IPS DF 6.9 (cell line): ENCODE measurements at regions not wholly inside any gene's neighbourhood (a gene's known extent, or its start where the extent isn't known, plus 50 kb on each side); places are given as distances from the start of the nearest gene placed in this dataset.

Experiments
- DNase-seq: peaks from one replicate; pipeline ENCODE4 v3.0.0-alpha.2; 2013; ENCODE audit warnings: low read depth, low spot score
- H3K27ac ChIP-seq: one replicate; pipeline ENCODE4 v1.5.1; 2013; ENCODE audit warnings: low read length, control low read depth
- H3K27me3 ChIP-seq: 2 replicates; pipeline ENCODE4 v1.6.1; 2013; ENCODE audit warnings: mild to moderate bottlenecking, low read length; ENCODE audit not compliant: control insufficient read depth, insufficient read depth
- H3K36me3 ChIP-seq: 2 replicates; pipeline ENCODE4 v1.6.1; 2013; ENCODE audit warnings: low read length; ENCODE audit not compliant: control insufficient read depth, insufficient read depth
- H3K4me1 ChIP-seq: 2 replicates; pipeline ENCODE4 v1.6.1; 2013; ENCODE audit warnings: low read length; ENCODE audit not compliant: control insufficient read depth, insufficient read depth
- H3K4me3 ChIP-seq: 2 replicates; pipeline ENCODE4 v1.5.1; 2013; ENCODE audit warnings: mild to moderate bottlenecking, low read length
- H3K9me3 ChIP-seq: 2 replicates; pipeline ENCODE4 v1.6.1; 2013; ENCODE audit warnings: low read length, inconsistent platforms; ENCODE audit not compliant: control insufficient read depth, insufficient read depth
- WGBS: extraction: QIAGEN DNeasy Blood & Tissue Kit; methylation state at CpG from one replicate; pipeline ENCODE4 v1.1.7; 2013; ENCODE audit warnings: mixed read lengths, missing lambda C conversion rate; ENCODE audit not compliant: insufficient read length, insufficient coverage; 5-methylcytosine and 5-hydroxymethylcytosine counted together

DNA sequence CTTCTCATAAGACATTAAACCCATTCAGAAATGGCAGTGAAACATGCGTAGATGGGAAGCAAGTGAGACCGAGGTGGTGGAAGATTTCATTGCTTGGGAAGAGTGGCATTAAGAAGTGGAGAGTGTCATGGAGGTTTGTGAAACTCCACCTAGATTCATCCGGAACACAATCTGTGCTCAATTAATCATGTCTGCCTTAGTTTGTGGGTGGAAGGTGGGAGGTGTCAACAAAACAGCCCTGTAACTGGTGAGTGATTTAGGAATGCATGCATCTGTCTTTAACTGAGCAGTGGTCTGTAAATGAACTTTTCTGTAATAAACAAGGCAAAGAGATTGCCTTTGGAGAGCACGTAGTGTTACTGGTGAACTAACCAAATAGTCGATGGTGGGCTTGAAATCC, 113.7 kb downstream of the WNT5A start:
- H3K36me3 ChIP-seq, result no peaks in the 10 kb centered on the region
- DNase-seq, result no peak
- H3K27ac ChIP-seq, result no peak overlapping the region
- H3K4me3 ChIP-seq, result no peak overlapping the region
- no peaks in the 10 kb centered on the region for H3K4me1 ChIP-seq
- H3K9me3 ChIP-seq, result no peaks in the 10 kb centered on the region
- no peaks in the 10 kb centered on the region for H3K27me3 ChIP-seq
- WGBS, result no CpG with 5 or more reads among the region's 5 CpGs

DNA sequence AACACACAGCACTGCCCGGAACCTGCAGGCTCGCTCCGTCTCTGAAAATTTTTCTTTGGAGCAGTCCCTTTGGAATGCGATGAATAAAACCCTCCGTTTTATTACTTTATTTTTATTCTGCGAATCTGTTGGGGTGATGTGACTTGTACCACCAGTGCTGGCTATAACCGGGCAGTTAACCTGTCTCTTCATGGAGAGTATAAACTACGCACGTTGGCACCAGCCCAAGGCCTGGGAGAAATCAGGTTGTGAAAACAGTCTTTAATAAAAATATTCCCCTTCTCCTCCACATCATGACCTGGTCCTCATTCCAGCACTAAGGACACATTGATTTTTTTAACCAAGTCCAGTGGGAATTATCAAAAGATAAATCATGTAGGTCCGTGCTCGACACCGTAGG, 116.8 kb downstream of the WNT5A start:
- DNase-seq, result no peak
- Histone ChIP-seq H3K4me1 (no peaks in the 10 kb centered on the region), H3K36me3 (no peaks in the 10 kb centered on the region), H3K27me3 (no peaks in the 10 kb centered on the region), H3K4me3 (no peak overlapping the region), H3K27ac (no peak overlapping the region), H3K9me3 (no peaks in the 10 kb centered on the region)
- WGBS, result no CpG with 5 or more reads among the region's 12 CpGs

DNA sequence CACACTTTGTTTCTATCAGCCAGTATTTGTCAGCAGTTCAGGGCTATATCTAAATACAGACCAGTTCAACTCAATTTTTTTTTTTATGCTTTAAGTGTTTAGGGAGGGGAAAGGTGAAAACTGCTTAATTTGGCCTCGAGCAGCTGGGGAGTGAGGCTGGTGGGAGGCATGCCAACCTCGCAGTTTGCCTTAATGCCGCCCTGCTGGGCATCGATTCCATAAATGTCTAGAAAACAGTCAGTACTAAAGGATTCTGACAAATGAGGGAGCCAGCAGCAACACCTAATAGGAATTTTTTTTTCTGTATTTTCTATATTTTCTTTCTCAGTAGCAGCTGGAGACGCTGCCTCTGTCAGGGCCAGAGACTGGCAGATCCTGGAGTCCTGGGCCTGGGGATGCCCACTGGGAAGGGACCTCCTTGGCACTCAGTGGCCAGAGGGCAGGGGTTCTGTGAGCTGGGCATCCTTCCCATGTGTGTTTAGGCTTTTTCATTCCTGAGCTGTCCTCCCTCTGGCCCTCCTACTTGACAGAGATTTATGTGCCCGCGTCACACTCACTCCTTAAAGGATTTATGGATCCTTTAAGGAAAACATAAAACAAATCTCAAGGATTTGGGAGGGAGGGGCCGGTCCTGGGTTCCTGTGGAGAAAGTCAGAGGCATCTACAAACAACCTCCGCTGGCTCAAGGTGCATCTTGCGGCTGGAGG, 117.8 kb downstream of the WNT5A start:
- H3K27ac ChIP-seq, result no peak overlapping the region
- H3K36me3 ChIP-seq, result no peaks in the 10 kb centered on the region
- no peaks in the 10 kb centered on the region for H3K27me3 ChIP-seq
- no peaks in the 10 kb centered on the region for H3K9me3 ChIP-seq
- H3K4me3 ChIP-seq, result no peak overlapping the region
- WGBS, result no CpG with 5 or more reads among the region's 10 CpGs
- DNase-seq, result no peak
- no peaks in the 10 kb centered on the region for H3K4me1 ChIP-seq

DNA sequence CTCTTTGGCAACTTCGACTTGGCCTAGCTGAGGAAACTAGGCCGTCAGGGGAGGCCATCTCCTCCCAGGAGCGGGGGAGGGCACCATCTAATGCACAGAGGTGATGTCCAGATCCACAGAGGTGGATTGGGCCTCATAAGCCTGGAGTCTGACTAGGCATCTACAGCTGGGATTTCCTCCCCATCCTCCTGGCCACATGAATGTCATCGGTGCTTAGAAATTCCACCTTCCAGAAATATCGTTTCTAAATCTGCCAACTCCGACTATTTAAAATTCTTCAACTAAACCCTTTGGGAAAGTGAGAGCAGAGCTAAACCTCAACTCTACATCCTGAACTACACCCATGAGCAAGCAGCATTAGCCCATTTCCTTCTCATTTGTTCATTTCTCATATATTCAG, 118.7 kb downstream of the WNT5A start:
- Histone ChIP-seq H3K9me3 (no peaks in the 10 kb centered on the region), H3K27me3 (no peaks in the 10 kb centered on the region), H3K36me3 (no peaks in the 10 kb centered on the region), H3K4me1 (no peaks in the 10 kb centered on the region), H3K27ac (no peak overlapping the region), H3K4me3 (no peak overlapping the region)
- DNase-seq, result no peak
- WGBS, result 100% methylated on average over 2 of the region's 6 CpGs

DNA sequence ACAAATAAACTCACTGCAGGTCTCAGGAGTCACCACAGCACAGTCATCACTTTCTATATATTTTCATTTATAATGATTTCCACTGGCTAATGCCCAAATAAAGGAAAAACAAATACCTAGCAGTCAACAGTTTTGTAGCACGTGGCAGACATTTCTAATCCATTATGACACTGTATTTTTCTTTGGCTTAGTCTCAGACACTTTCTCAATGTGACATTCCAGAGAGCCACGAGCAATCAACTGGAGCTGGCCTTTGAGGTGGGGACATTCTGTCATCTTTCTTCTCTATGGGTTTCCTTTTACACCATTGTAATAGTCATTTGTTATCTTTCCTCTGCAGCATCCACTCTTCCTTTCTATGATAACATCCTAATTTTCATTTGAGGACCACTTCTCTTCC, 119.7 kb downstream of the WNT5A start:
- H3K9me3 ChIP-seq, result no peaks in the 10 kb centered on the region
- H3K27me3 ChIP-seq, result no peaks in the 10 kb centered on the region
- no peak for DNase-seq
- H3K36me3 ChIP-seq, result no peaks in the 10 kb centered on the region
- H3K4me3 ChIP-seq, result no peak overlapping the region
- H3K27ac ChIP-seq, result no peak overlapping the region
- no peaks in the 10 kb centered on the region for H3K4me1 ChIP-seq
- WGBS, result no CpG with 5 or more reads among the region's 2 CpGs

DNA sequence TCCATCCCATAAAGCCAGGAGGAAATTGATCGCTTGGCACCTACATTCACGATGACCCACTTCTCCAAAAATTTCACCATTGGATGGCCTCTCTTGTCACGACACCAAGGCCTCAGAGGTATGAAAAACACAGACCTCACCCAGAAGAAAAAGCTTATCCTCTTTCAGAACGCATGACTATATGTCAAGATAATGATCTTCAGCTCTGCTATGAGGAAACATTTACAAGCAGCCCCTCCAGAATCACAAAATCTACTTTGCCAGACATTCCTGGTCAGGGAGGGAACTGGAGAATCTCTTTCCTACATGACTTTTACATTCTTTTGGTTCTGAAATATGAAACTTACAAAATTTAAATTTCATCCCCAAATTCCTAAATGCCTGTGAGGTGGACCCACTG, 122.7 kb downstream of the WNT5A start:
- DNase-seq, result no peak
- no peaks in the 10 kb centered on the region for H3K4me1 ChIP-seq
- no CpG with 5 or more reads among the region's 4 CpGs for WGBS
- H3K4me3 ChIP-seq, result no peak overlapping the region
- no peaks in the 10 kb centered on the region for H3K36me3 ChIP-seq
- no peaks in the 10 kb centered on the region for H3K9me3 ChIP-seq
- no peaks in the 10 kb centered on the region for H3K27me3 ChIP-seq
- H3K27ac ChIP-seq, result no peak overlapping the region

DNA sequence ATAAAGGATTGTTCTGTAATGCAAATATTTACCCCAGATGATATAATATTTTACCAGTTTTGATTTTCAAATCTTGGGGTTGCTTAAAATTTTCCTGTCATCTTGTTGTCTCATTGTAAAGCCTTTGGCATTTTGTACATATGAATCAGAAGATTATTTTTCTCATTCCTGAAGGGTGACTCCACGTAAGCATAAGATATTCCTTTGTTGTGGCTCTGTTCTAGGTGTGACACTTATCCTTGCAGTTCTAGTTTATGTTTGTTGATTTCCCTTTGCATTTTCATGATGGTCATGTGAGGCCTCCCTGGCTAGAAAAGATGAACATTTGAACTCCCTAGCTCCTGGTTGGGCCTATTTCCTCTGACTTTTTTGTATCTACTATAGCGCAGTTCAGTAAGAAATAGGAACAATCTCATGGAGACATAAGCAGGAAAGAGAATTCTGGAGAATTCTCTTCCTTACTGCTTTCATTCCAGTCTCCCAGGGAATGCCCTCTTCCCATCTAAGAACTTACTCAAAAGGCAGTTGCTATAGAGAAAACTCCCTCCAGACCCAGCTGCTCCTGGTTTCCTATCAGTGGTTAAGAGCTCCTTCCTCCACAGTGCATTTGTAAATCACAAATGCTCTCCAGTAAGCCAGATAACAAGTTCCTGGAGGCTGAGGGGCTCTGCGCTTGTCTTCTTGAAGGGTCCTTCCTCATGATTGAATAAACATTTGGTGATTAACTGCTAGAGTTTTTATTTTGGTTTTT, 124.7 kb downstream of the WNT5A start:
- WGBS, result no CpG with 5 or more reads among the region's 3 CpGs
- Histone ChIP-seq H3K4me1 (no peaks in the 10 kb centered on the region), H3K9me3 (no peaks in the 10 kb centered on the region), H3K27me3 (no peaks in the 10 kb centered on the region), H3K27ac (no peak overlapping the region), H3K4me3 (no peak overlapping the region), H3K36me3 (no peaks in the 10 kb centered on the region)
- DNase-seq, result no peak

DNA sequence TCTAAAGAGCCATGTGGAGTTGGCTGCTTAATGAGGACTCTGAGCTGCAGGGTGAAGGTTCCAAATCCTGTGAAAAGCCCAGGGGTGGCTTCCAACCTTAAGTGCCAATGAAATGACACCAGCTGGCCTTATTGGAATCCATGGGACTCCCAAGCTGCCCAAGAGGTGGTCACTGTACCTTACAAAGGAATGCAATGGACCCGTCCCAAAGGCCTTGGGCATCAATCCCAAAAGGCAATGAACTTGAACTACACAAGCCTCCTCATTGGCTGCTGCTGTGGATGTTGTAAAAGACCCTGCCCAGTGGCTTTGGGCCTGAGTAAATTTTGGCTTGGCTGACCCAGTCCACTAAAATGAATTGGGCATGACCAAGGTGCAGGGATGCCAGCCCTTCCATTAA, 129.3 kb downstream of the WNT5A start:
- no peaks in the 10 kb centered on the region for H3K36me3 ChIP-seq
- no peak overlapping the region for H3K4me3 ChIP-seq
- no peak for DNase-seq

DNA sequence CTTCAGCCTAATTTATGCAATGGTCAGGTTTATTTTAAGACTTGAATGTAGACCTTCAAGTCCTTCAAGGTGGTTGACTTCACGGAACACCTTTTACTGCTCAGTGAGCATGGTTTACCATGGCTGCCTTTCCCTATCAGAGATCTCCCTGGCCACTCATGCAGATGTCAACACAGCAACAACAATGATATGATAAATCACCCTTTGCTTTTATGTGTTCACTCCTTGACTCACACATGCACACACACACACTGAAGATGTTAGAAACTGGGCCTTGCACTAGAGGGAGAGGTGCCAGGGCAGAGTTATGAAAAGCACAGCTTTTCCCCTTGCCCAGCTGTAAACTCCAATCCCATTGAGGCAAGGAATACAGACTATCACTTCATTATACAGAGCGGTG, 134.4 kb downstream of the WNT5A start:
- WGBS, result no CpG with 5 or more reads among the region's 2 CpGs
- no peak for DNase-seq
- no peaks in the 10 kb centered on the region for H3K4me1 ChIP-seq
- H3K27me3 ChIP-seq, result no peaks in the 10 kb centered on the region; the same call in 1 of the 2 replicates
- H3K9me3 ChIP-seq, result no peaks in the 10 kb centered on the region; the same call in 1 of the 2 replicates
- no peaks in the 10 kb centered on the region for H3K36me3 ChIP-seq
- H3K27ac ChIP-seq, result no peak overlapping the region
- H3K4me3 ChIP-seq, result no peak overlapping the region

More for the DNA sequence above, 129.3 kb downstream of the WNT5A start:
- Histone ChIP-seq H3K27ac (no peak overlapping the region), H3K4me1 (no peaks in the 10 kb centered on the region), H3K9me3 (no peaks in the 10 kb centered on the region; the same call in 1 of the 2 replicates), H3K27me3 (no peaks in the 10 kb centered on the region)
- WGBS, result no CpG with 5 or more reads among the region's 1 CpG

DNA sequence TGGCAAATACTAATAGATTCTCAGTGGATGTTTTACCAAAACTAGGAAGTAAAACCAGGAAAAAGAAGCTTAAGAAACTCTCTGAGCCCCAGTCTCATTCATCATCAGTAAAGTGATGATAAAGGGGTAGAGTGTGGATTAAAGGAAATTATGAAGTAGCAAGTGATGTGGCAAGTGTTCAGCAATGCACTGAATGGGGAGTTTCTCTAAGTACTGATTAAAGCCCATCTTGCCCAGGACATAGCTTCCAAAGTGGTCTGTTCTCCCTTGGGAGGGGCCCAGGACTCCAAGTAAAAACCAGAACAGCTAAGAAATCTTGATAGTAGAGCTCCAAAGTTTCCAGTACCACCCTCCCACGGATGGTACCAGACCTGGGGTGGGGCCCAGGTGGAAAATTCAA, 137.3 kb downstream of the WNT5A start:
- Histone ChIP-seq H3K27ac (no peak overlapping the region), H3K9me3 (no peaks in the 10 kb centered on the region), H3K4me1 (no peaks in the 10 kb centered on the region), H3K36me3 (no peaks in the 10 kb centered on the region), H3K27me3 (no peaks in the 10 kb centered on the region; the same call in 1 of the 2 replicates), H3K4me3 (no peak overlapping the region)
- no peak for DNase-seq
- no CpG with 5 or more reads among the region's 1 CpG for WGBS
